HUES6 (cell line): ENCODE measurements at regions not wholly inside any gene's neighbourhood (a gene's known extent, or its start where the extent isn't known, plus 50 kb on each side); places are given as distances from the start of the nearest gene placed in this dataset.
A peak's percentile ranks its signal among the peaks of the same experiment; 100 is the strongest.
"Not testable (repeated sequence)": the region's sequence is repeated elsewhere in the genome, so short reads cannot be mapped to it uniquely, and the experiment has no call there.

Source experiments
- H3K27ac ChIP-seq: 2 replicates; pipeline ENCODE4 v1.7.0; 2013; ENCODE audit warnings: low read depth, mild to moderate bottlenecking, low read length, inconsistent platforms
- H3K27me3 ChIP-seq: 2 replicates; pipeline ENCODE4 v1.6.1; 2013; ENCODE audit warnings: low read length; ENCODE audit not compliant: control insufficient read depth, insufficient read depth
- H3K36me3 ChIP-seq: 2 replicates; pipeline ENCODE4 v1.6.1; 2013; ENCODE audit warnings: low read length; ENCODE audit not compliant: control insufficient read depth, insufficient read depth
- H3K4me1 ChIP-seq: 2 replicates; pipeline ENCODE4 v1.6.1; 2013; ENCODE audit warnings: low read length; ENCODE audit not compliant: control insufficient read depth, insufficient read depth
- H3K4me3 ChIP-seq: 2 replicates; pipeline ENCODE4 v1.5.1; 2013; ENCODE audit warnings: low read depth, low read length
- H3K9ac ChIP-seq: one replicate; pipeline ENCODE4 v1.6.1; 2013; ENCODE audit warnings: mild to moderate bottlenecking, low read length
- H3K9me3 ChIP-seq: 2 replicates; pipeline ENCODE4 v1.6.1; 2013; ENCODE audit warnings: low read depth, low read length; ENCODE audit not compliant: control insufficient read depth, insufficient read depth

DNA sequence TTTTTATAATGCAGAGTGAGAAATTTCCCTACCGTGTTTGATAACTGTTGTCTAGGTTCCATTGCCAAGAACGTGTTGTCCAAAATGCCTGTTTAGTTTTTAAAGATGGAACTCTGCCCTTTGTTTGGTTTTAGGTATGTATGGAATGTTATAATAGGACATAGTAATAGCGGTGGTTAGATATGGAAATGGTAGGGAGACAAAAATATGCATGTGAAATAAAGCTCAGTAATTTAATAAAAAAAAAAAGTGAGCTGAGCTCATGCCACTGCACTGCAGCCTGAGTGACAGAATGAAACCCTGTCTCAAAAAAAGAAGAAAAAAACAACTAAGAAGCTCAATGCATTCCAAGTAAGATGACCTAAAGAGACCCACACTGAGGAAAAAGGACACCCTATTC lies 72.9 kb downstream of the ZNF783 start:
- no peak overlapping the region for H3K4me3 ChIP-seq
- H3K9ac ChIP-seq: no peak overlapping the region
- no peaks in the 10 kb centered on the region for H3K4me1 ChIP-seq
- no peak overlapping the region for H3K27ac ChIP-seq
- H3K9me3 ChIP-seq: no peaks in the 10 kb centered on the region
- no peaks in the 10 kb centered on the region for H3K36me3 ChIP-seq
- H3K27me3 ChIP-seq: no peaks in the 10 kb centered on the region

DNA sequence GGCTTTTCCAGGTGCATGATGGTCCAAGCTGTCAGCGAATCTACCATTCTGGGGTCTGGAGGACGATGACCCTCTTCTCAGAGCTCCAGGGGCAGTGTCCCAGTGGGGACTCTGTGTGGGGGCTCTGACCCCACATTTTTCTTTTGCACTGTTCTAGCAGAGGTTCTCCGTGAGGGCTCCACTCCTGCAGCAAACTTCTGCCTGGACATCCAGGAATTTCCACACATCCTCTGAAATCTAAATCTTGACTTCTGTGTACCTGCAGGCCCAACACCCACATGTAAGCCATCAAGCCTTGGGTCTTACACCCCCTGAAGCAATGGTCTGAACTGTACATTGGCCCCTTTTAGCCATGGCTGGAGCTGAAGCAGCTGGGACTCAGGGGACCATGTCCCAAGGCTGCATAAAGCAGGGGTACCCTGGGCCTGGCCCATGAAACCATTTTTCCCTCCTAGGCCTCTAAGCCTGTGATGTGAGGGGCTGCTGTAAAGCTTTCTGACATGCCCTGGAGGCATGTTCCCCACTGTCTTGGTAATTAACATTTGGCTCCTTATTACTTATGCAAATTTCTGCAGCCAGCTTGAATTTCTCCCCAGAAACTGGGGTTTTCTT lies 86.9 kb downstream of the ZNF783 start:
- no peaks in the 10 kb centered on the region for H3K36me3 ChIP-seq
- H3K4me1 ChIP-seq: no peaks in the 10 kb centered on the region
- no peaks in the 10 kb centered on the region for H3K27me3 ChIP-seq
- no peak overlapping the region for H3K9ac ChIP-seq
- H3K9me3 ChIP-seq: peaks cover 40% of the 10 kb centered on the region
- H3K4me3 ChIP-seq: no peak overlapping the region
- no peak overlapping the region for H3K27ac ChIP-seq

DNA sequence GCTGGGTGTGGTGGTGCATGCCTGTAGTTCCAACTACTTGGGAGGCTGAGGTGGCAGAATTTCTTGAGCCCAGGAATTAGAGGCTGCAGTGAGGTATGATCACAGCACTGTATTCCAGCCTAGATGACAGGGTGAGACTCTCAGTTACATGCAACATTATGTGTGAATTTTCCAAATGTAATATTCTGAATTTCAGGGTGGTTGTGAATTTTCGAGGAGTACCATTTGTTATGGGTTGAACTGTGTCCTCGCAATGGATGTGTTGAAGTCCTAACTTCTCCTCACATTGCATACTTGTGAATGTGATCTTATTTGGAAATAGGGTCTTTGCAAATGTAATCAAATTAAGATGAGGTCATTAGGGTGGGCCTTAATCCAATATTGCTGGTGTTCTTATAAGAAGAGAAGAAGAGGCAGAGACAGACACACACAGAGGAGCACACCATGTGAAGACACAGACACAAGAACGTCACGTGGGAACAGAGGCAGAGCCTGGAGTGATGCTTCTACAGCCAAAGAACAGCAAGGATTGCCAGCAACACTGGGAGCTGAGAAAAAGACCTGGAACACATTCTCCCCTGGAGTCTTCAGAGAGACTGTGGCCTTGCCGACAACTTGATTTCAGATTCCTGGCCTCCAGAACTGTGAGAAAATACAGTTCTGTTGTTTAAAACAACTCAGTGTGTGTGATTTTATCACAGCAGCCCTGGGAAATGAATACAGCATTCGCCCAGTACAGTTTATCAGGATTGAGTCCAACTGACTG lies 91.9 kb downstream of the ZNF783 start:
- Histone ChIP-seq H3K9ac (no peak overlapping the region), H3K36me3 (no peaks in the 10 kb centered on the region), H3K27me3 (no peaks in the 10 kb centered on the region; the same call in 1 of the 2 replicates), H3K4me3 (no peak overlapping the region), H3K4me1 (no peaks in the 10 kb centered on the region), H3K27ac (no peak overlapping the region), H3K9me3 (peaks cover 18% of the 10 kb centered on the region)

DNA sequence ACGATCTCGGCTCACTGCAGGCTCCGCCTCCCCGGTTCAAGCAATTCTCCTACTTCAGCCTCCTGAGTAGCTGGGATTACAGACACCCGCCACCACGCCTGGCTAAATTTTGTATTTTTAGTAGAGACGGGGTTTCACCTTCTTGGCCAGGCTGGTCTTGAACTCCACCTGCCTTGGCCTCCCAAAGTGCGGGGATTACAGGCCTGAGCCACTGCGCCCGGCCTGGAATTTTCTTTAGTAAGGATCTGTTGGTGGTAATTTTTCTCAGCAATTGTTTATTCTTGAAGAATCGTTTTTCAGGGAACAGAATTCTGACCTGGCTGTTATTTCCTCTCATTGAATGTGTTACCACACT lies 93.0 kb downstream of the ZNF783 start:
- not testable (repeated sequence) for H3K4me1 ChIP-seq

DNA sequence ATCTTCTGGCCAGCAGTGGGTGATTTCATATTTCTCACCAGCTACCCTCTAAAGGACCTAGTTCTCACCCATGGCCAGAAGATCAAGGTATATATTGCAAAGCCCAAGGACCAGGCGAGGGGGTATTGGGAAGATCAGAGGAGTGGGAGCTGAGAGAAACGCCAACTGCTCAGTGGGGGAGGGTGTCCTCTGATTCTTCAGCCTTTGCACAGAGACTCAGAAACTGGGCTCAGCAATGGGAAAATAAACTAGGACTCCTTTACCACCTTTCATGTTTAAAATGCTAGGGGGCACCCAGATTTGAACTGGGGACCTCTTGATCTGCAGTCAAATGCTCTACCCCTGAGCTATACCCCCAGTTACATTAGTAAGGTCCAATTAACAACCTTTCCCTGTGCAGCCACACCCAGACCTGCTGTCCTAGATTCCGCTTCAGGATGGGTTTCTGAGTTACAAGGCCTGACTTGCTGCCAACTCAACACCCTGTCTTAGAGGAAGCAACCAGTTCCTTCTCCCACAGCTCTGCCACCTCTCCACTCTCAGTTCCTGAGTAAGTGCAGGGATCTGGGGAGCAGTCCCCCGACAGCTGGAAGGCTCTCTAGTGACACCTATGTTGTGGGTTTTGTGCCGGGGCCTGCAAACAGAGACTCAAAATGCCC lies 93.5 kb downstream of the ZNF783 start:
- Histone ChIP-seq H3K4me3 (peak overlapping the region; percentile 42; the same call in 1 of the 2 replicates), H3K36me3 (no peaks in the 10 kb centered on the region), H3K27me3 (no peaks in the 10 kb centered on the region; the same call in 1 of the 2 replicates), H3K27ac (no peak overlapping the region), H3K4me1 (no peaks in the 10 kb centered on the region), H3K9ac (no peak overlapping the region), H3K9me3 (peaks cover 13% of the 10 kb centered on the region)

More for the DNA sequence above, 93.0 kb downstream of the ZNF783 start:
- not testable (repeated sequence) for H3K4me3 ChIP-seq, H3K27ac ChIP-seq, H3K27me3 ChIP-seq, H3K36me3 ChIP-seq, H3K9ac ChIP-seq
- peaks cover 17% of the 10 kb centered on the region for H3K9me3 ChIP-seq

DNA sequence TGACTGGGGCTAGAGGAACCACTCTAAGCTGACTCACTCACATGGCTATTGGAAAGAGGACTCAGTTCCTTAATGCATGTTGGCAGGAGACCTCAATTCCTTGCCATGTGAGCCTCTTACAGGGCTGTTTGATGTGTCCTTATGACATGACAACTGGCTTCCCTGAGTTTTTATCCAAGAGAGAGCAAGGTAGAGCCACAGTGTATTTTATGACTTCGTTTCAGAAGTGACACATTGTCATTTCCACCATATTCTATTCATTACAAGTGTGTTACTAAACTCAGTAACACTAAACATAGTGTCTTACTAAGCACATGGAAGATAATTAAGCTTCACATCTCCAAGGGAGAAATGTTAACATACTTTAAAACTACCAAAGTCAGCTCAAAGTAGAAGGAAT lies 98.2 kb downstream of the ZNF777 start:
- no peak overlapping the region for H3K4me3 ChIP-seq
- no peaks in the 10 kb centered on the region for H3K36me3 ChIP-seq
- H3K9ac ChIP-seq: no peak overlapping the region
- H3K27me3 ChIP-seq: peaks cover 6% of the 10 kb centered on the region; the same call in 1 of the 2 replicates
- peaks cover 21% of the 10 kb centered on the region for H3K9me3 ChIP-seq
- H3K27ac ChIP-seq: no peak overlapping the region
- no peaks in the 10 kb centered on the region for H3K4me1 ChIP-seq

DNA sequence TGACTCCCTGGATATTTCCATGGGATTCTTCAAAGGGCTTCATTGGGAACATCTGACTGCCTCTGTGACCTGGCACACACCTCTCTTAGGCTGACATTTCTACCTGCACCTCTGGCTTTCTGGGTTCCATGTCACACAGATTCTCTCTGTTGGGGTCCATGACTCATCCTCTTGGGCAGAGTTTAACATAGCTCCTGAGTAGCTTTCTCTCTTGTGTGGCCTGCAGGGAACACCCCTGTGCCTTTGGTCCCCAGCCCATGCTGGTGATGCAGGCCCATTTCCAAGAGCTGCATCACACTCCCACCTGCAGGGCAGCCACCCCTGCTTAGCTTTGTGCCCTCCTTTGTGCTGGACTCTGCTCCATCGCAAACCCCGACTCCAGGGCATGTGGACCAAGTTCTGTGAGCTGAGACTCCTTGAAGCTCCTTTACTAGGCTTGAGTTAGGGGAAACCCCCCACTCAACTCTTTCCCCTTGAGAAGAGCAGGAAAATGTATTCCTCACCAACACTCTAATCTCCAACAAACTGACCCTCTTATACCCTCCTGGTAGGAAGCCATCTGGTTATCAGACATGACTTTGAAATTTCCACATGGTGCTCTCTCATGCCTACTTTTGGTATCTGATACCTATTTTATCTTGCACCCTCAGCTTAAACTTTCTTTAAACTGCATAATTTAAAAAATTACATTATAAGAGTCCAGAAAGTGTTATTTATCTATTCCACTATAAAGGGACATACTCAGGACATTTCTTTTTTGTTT lies 93.3 kb downstream of the ZNF777 start:
- Histone ChIP-seq H3K9me3 (peaks cover 24% of the 10 kb centered on the region), H3K27ac (no peak overlapping the region), H3K9ac (no peak overlapping the region), H3K27me3 (peaks cover 6% of the 10 kb centered on the region; the same call in 1 of the 2 replicates), H3K4me1 (no peaks in the 10 kb centered on the region), H3K4me3 (no peak overlapping the region), H3K36me3 (no peaks in the 10 kb centered on the region)

DNA sequence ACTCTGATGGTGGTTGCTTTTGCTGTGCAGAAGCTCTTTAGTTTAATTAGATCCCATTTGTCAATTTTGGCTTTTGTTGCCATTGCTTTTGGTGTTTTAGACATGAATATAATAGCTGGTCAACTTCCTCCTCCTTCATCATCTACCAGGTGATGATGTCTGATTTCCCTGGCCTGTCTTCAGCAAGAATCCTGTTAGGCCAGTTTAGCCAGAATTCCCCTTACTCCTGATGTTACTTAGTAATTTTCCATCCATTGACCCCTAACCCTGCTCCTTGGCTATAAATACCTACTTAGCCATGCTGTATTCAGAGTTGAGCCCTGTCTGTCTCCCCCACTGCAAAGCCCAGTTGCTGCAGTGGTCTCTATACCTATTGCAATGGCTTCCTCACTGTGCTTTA lies 91.4 kb downstream of the ZNF777 start:
- Histone ChIP-seq H3K27ac (no peak overlapping the region), H3K4me3 (no peak overlapping the region), H3K9me3 (peaks cover 39% of the 10 kb centered on the region), H3K9ac (no peak overlapping the region), H3K36me3 (no peaks in the 10 kb centered on the region), H3K27me3 (0 out of 2 replicates have a peak, but pooled peaks cover 2% of the 10 kb centered on the region), H3K4me1 (no peaks in the 10 kb centered on the region)

DNA sequence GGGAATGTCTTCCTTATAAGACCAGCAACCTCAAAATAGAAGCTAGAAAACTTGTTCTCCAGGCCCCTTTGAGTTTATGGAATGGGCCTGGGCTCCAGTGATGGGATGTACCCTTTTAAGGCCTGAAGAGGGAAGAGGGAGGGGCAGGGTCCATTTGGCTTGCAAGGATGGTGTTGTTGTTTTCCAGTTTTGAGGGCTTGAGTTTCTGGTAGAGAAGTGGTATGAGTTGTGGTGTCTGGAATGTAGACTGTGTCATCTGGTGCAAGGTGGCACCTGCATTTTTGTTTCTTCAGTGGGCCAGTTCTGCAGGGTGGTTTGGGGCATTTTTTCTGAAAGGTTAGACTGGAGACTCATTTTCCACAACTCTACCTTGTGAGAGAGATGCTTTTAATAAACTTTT lies 90.1 kb downstream of the ZNF777 start:
- Histone ChIP-seq H3K4me1 (no peaks in the 10 kb centered on the region), H3K9ac (no peak overlapping the region), H3K27ac (no peak overlapping the region), H3K36me3 (no peaks in the 10 kb centered on the region), H3K4me3 (no peak overlapping the region), H3K27me3 (no peaks in the 10 kb centered on the region), H3K9me3 (peaks cover 33% of the 10 kb centered on the region)

DNA sequence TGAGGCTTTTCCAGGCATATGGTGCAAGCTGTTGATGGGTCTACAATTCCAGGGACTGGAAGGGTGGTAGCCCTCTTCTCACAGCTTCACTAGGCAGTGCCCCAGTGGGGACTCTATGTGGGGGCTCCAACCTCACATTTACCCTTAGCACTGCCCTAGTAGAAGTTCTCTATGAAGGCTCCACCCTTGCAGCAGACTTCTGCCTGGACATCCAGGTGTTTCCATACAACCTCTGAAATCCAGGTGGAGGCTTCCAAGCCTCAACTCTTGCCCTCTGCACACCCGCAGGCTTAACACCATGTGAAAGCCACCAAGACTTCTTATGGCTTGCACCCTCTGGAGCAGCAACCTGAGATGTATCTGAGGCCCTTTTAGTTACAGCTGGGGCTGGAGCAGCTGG lies 87.8 kb downstream of the ZNF777 start:
- H3K36me3 ChIP-seq: no peaks in the 10 kb centered on the region
- H3K4me1 ChIP-seq: no peaks in the 10 kb centered on the region
- H3K27me3 ChIP-seq: no peaks in the 10 kb centered on the region
- H3K4me3 ChIP-seq: no peak overlapping the region
- no peak overlapping the region for H3K27ac ChIP-seq
- no peak overlapping the region for H3K9ac ChIP-seq
- peaks cover 37% of the 10 kb centered on the region for H3K9me3 ChIP-seq
